K562 (cell line): ENCODE measurements at regions not wholly inside any gene's neighbourhood (a gene's known extent, or its start where the extent isn't known, plus 50 kb on each side); places are given as distances from the start of the nearest gene placed in this dataset.

ENCODE experiments used
- ATAC-seq: fragments of 200-7000 bp; cut with Tn5 transposase; 3 replicates; pipeline ENCODE4 v1.9.1; 2020; ENCODE audit warnings: moderate library complexity
- BruUV-seq: library from RNA; stranded (reverse); fragments of 400-500 nt; replicated peaks from 2 replicates; lab custom pipeline; 2021; lab: Mats Ljungman, UMichigan
- CTCF ChIA-PET: fragments of 300-600 bp; formaldehyde crosslinking; extraction: SDS; loops from one replicate; lab custom pipeline; 2021; ENCODE audit warnings: low intra/inter-chr PET ratio; lab: Yijun Ruan, JAX
- POLR2A ChIA-PET: fragments of 300-600, 350-650 bp; sonication (Branson Sonifier 250); formaldehyde crosslinking; extraction: SDS; loops from one replicate; lab custom pipeline; 2021; ENCODE audit warnings: antibody characterized with exemption, inconsistent platforms; lab: Yijun Ruan, JAX
- DNase-seq, 4 experiments: peaks; one replicate each; pipeline versions ENCODE4 v3.0.0 to v3.0.0-alpha.2; 2011 to 2018; ENCODE audit warnings: low spot score in 3 of 4, mixed read lengths in 3 of 4; ENCODE audit errors: extremely low read depth in 1 of 4
- FAIRE-seq: peaks from 2 replicates; lab custom pipeline; 2011; peaks lifted over from hg19 to GRCh38; lab: Jason Lieb, UNC
- H2AFZ ChIP-seq: 2 replicates; pipeline ENCODE4 v1.6.0; 2011; ENCODE audit warnings: low read depth, low read length, control low read depth, inconsistent platforms
- H3K27ac ChIP-seq: fragments of 200-600 bp; 3 replicates; pipeline ENCODE4 v1.8.0; 2011; ENCODE audit warnings: low read depth, mild to moderate bottlenecking, control low read depth, inconsistent platforms, low read length, moderate library complexity, mixed read lengths; ENCODE audit errors: extremely low read depth
- H3K27me3 ChIP-seq, 2 experiments: fragments of 300-600 bp in 1 of 2; 2 replicates in 1 of 2; 3 replicates in 1 of 2; pipeline versions ENCODE4 v1.6.0 to v1.8.0; 2011; ENCODE audit warnings: inconsistent platforms in 2 of 2, low read length in 2 of 2, mild to moderate bottlenecking in 1 of 2, mixed read lengths in 1 of 2, moderate library complexity in 1 of 2; ENCODE audit not compliant: control insufficient read depth in 2 of 2, insufficient read depth in 2 of 2
- H3K36me3 ChIP-seq: fragments of 300-600 bp; 3 replicates; pipeline ENCODE4 v1.8.0; 2011; ENCODE audit warnings: mild to moderate bottlenecking, low read length, inconsistent platforms; ENCODE audit not compliant: control insufficient read depth, insufficient read depth
- H3K4me1 ChIP-seq, 2 experiments: fragments of 200-600 bp in 1 of 2; replicated peaks in 1 of 2; 2 replicates in 1 of 2; 3 replicates in 1 of 2; pipeline versions ENCODE4 v1.5.1 to v1.8.0; 2011; ENCODE audit warnings: inconsistent platforms in 2 of 2, low read length in 2 of 2, mild to moderate bottlenecking in 1 of 2, mixed read lengths in 1 of 2, moderate library complexity in 1 of 2; ENCODE audit not compliant: control insufficient read depth in 2 of 2, insufficient read depth in 2 of 2
- H3K4me2 ChIP-seq: 2 replicates; pipeline ENCODE4 v1.6.1; 2011; ENCODE audit warnings: low read length, control low read depth, inconsistent platforms, mixed read lengths; ENCODE audit not compliant: insufficient read depth
- H3K4me3 ChIP-seq: fragments of 200-600 bp; sonication (generic), shearing (Covaris generic); 2 replicates; pipeline ENCODE4 v1.5.1; 2016; ENCODE audit warnings: control low read depth, inconsistent platforms
- H3K79me2 ChIP-seq: fragments of 200-600 bp; 3 replicates; pipeline ENCODE4 v1.8.0; 2011; ENCODE audit warnings: low read length, inconsistent platforms; ENCODE audit not compliant: control insufficient read depth, insufficient read depth
- H3K9ac ChIP-seq, 2 experiments: 2 replicates each; pipeline versions ENCODE4 v1.6.0 to v1.6.1; 2011; ENCODE audit warnings: low read depth in 2 of 2, low read length in 2 of 2, control low read depth in 1 of 2, inconsistent platforms in 1 of 2, mild to moderate bottlenecking in 1 of 2, mixed read lengths in 1 of 2; ENCODE audit not compliant: insufficient read depth in 1 of 2
- H3K9me1 ChIP-seq: one replicate; pipeline ENCODE4 v1.6.0; 2011; ENCODE audit warnings: inconsistent platforms, mild to moderate bottlenecking, low read length, moderate library complexity; ENCODE audit not compliant: control insufficient read depth, insufficient read depth
- H3K9me3 ChIP-seq: replicated peaks from 2 replicates; pipeline ENCODE4 v1.5.1; 2011; ENCODE audit warnings: low read depth, low read length, inconsistent platforms; ENCODE audit not compliant: control insufficient read depth, insufficient read depth
- H4K20me1 ChIP-seq: replicated peaks from 2 replicates; pipeline ENCODE4 v1.6.1; 2011; ENCODE audit warnings: low read length, inconsistent platforms, mixed read lengths; ENCODE audit not compliant: control insufficient read depth, insufficient read depth
- ZKSCAN8 ChIP-seq: fragments of 200-800 bp; sonication (Bioruptor generic); IDR thresholded peaks from 2 replicates; pipeline ENCODE4 v1.6.1; 2016; ENCODE audit warnings: missing genetic modification characterization, missing compliant biosample characterization
- ZNF3 ChIP-seq: fragments of 250-450 bp; sonication (Bioruptor Pico); IDR thresholded peaks from 2 replicates; pipeline ENCODE4 v1.5.0; 2021; ENCODE audit warnings: mild to moderate bottlenecking, moderate library complexity
- ZNF507 ChIP-seq: conservative IDR thresholded peaks from 2 replicates; pipeline ENCODE4 v1.6.1; 2017; ENCODE audit warnings: missing genetic modification characterization, missing compliant biosample characterization
- WGBS: fragments of 100-300 bp; shearing (Covaris generic); methylation state at CpG from one replicate; pipeline ENCODE4 v1.1.6; 2016; ENCODE audit warnings: low coverage, mixed read lengths; ENCODE audit not compliant: insufficient coverage; ENCODE audit errors: missing lambda C conversion rate; 5-methylcytosine and 5-hydroxymethylcytosine counted together
- in situ Hi-C: fragments of 300-500 bp; cut with MboI; formaldehyde crosslinking; loops from 4 replicates; pipeline ENCODE4 v1.15.0; 2018; ENCODE audit warnings: inconsistent platforms, mixed read lengths
- intact Hi-C: fragments of 100-400 bp; cut with micrococcal nuclease; formaldehyde crosslinking; loops from 2 replicates; pipeline ENCODE4 v1.14.2; 2022
- TF ChIP-seq, protein P1 (sequence below), 2 experiments: fragments of 450-650 bp in 1 of 2; IDR thresholded peaks; 2 replicates each; pipeline ENCODE4 v1.6.1; 2011 to 2017; ENCODE audit warnings: low read depth in 2 of 2, antibody characterized with exemption in 1 of 2, borderline replicate concordance in 1 of 2, low read length in 1 of 2, mild to moderate bottlenecking in 1 of 2, mixed read lengths in 1 of 2; ENCODE audit not compliant: control insufficient read depth in 1 of 2
- TF ChIP-seq, protein P2 (sequence below), 3 experiments: fragments of 200-800 bp in 1 of 3; fragments of 250-450 bp in 1 of 3; fragments of 450-650 bp in 1 of 3; sonication (Bioruptor Pico) in 1 of 3; sonication (Bioruptor generic) in 1 of 3; formaldehyde crosslinking in 1 of 3; IDR thresholded peaks; 2 replicates each; pipeline versions ENCODE4 v1.6.1 to v1.8.0; 2016 to 2022; ENCODE audit warnings: mild to moderate bottlenecking in 2 of 3, missing genetic modification characterization in 2 of 3, missing compliant biosample characterization in 1 of 3, moderate library complexity in 1 of 3
- TF ChIP-seq, protein P3 (sequence below): fragments of 250-450 bp; sonication (Bioruptor Pico); IDR thresholded peaks from 2 replicates; pipeline ENCODE4 v1.4.0; 2020; ENCODE audit warnings: mild to moderate bottlenecking

DNA sequence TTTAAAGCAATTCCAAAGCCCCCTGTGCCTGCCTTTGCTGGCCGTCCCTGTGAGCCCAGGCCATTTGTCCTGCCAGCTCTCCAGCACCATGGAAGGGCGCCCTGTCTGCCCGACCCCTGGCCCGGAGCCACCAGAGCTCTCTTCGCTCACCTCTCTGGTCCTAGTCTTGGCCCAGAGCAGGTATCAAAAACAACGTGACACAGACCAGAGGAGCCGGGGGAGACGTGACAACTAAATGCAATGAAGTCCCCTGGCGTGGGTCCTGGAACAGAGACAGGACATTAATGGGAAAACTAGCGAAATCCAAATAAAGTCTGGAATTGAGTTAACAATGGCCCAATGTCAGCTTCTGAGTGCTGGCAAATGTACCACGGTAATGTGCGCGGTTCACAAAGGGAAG, 83.2 kb upstream of the DIO3 start (continued):
- TF ChIP-seq, protein P1, sequence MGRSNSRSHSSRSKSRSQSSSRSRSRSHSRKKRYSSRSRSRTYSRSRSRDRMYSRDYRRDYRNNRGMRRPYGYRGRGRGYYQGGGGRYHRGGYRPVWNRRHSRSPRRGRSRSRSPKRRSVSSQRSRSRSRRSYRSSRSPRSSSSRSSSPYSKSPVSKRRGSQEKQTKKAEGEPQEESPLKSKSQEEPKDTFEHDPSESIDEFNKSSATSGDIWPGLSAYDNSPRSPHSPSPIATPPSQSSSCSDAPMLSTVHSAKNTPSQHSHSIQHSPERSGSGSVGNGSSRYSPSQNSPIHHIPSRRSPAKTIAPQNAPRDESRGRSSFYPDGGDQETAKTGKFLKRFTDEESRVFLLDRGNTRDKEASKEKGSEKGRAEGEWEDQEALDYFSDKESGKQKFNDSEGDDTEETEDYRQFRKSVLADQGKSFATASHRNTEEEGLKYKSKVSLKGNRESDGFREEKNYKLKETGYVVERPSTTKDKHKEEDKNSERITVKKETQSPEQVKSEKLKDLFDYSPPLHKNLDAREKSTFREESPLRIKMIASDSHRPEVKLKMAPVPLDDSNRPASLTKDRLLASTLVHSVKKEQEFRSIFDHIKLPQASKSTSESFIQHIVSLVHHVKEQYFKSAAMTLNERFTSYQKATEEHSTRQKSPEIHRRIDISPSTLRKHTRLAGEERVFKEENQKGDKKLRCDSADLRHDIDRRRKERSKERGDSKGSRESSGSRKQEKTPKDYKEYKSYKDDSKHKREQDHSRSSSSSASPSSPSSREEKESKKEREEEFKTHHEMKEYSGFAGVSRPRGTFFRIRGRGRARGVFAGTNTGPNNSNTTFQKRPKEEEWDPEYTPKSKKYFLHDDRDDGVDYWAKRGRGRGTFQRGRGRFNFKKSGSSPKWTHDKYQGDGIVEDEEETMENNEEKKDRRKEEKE (IDR thresholded peaks at IDR 0.05; ENCODE audit: borderline replicate concordance in 1 of 2, control insufficient read depth in 1 of 2, low read depth in 2 of 2, low read length in 1 of 2) = no peak

DNA sequence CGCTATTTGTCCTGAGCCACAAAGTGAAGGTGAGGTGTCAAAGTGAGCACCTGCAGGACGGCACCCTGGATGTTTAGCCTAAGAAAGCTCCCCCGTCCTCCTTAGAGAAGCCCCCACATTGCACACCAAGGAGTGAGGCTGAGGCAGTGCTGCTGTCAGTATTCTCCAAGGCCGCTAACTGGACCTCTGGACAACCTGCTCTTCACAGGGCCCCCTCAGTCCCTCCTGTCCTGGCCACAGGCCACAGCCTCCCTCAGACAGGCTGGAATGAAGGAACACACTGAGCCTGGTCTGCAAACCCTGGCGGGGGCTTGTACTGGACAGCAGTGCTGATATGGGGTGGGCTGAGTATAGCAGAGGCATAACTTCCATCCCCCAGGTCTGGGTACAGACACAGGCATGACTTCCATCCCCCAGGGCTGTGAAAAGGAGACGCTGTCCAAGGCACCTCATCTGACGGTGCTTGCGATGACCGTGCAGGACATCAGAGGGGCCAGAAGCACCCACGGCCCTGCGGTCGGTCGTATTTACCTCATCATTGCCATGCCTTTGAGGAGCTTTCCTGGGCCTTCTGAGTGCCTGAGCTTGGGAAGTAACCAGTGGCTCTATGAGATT, 82.4 kb upstream of the DIO3 start:
- H3K27ac ChIP-seq = no peak overlapping the region
- peaks cover 4 to 67% of the 10 kb centered on the region in 2 experiments; a peak in 3 of 5 replicates for H3K27me3 ChIP-seq
- H3K79me2 ChIP-seq = no peaks in the 10 kb centered on the region
- peaks cover 0 to 17% of the 10 kb centered on the region in 2 experiments; a peak in 2 of 5 replicates for H3K4me1 ChIP-seq
- no peaks in the 10 kb centered on the region for H4K20me1 ChIP-seq
- no peak overlapping the region for H2AFZ ChIP-seq
- in situ Hi-C loops (no loop called here), intact Hi-C loops (no loop called here)
- H3K36me3 ChIP-seq = no peaks in the 10 kb centered on the region
- POLR2A ChIA-PET = no interaction called here
- no peaks in the 10 kb centered on the region for H3K9me1 ChIP-seq
- WGBS = 8% methylated on average over 10 of the region's 13 CpGs
- H3K4me3 ChIP-seq = no peak overlapping the region
- BruUV-seq = no TSS peak
- ATAC-seq (no peak), FAIRE-seq (no peak), DNase-seq (no peak)
- CTCF ChIA-PET = no interaction called here
- H3K9me3 ChIP-seq = no peaks in the 10 kb centered on the region
- no peak overlapping the region for H3K9ac ChIP-seq
- no peak overlapping the region for H3K4me2 ChIP-seq
- TF ChIP-seq, protein P2, sequence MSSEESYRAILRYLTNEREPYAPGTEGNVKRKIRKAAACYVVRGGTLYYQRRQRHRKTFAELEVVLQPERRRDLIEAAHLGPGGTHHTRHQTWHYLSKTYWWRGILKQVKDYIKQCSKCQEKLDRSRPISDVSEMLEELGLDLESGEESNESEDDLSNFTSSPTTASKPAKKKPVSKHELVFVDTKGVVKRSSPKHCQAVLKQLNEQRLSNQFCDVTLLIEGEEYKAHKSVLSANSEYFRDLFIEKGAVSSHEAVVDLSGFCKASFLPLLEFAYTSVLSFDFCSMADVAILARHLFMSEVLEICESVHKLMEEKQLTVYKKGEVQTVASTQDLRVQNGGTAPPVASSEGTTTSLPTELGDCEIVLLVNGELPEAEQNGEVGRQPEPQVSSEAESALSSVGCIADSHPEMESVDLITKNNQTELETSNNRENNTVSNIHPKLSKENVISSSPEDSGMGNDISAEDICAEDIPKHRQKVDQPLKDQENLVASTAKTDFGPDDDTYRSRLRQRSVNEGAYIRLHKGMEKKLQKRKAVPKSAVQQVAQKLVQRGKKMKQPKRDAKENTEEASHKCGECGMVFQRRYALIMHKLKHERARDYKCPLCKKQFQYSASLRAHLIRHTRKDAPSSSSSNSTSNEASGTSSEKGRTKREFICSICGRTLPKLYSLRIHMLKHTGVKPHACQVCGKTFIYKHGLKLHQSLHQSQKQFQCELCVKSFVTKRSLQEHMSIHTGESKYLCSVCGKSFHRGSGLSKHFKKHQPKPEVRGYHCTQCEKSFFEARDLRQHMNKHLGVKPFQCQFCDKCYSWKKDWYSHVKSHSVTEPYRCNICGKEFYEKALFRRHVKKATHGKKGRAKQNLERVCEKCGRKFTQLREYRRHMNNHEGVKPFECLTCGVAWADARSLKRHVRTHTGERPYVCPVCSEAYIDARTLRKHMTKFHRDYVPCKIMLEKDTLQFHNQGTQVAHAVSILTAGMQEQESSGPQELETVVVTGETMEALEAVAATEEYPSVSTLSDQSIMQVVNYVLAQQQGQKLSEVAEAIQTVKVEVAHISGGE (CRISPR knock-in tag; IDR thresholded peaks at IDR 0.05) = no peak
- TF ChIP-seq ZKSCAN8 (CRISPR knock-in tag) = no peak
- no peak for TF ChIP-seq ZNF507 (tag)
- TF ChIP-seq, protein P3, sequence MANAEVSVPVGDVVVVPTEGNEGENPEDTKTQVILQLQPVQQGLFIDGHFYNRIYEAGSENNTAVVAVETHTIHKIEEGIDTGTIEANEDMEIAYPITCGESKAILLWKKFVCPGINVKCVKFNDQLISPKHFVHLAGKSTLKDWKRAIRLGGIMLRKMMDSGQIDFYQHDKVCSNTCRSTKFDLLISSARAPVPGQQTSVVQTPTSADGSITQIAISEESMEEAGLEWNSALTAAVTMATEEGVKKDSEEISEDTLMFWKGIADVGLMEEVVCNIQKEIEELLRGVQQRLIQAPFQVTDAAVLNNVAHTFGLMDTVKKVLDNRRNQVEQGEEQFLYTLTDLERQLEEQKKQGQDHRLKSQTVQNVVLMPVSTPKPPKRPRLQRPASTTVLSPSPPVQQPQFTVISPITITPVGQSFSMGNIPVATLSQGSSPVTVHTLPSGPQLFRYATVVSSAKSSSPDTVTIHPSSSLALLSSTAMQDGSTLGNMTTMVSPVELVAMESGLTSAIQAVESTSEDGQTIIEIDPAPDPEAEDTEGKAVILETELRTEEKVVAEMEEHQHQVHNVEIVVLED (CRISPR knock-in tag) = no peak
- TF ChIP-seq ZNF3 (CRISPR knock-in tag) = no peak
